ENCODE measurements at regions not wholly inside any gene's neighbourhood (a gene's known extent, or its start where the extent isn't known, plus 50 kb on each side); places are given as distances from the start of the nearest gene placed in this dataset.

DNA sequence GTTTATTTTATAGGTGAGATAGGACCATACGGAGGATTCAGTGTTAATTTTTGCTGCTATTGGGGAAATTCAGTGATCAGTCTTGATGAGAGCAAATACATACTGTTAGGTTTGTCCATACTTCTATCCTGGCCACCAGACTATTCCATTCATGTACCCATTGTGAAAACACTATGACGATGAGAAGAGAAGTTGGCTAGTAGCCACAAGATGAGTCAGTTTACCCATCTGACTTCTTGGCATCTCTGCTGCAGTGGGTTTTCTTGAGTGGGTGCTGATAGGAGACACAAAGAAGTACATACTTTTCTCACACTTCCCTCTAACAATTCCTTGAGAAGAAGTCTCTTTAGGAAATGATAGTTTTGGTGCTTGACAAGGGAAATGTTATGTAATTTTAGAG lies 133.1 kb downstream of the TFPI2 start:
- ChIA-PET CTCF (no interaction called here), POLR2A (ENCODE audit: low non-redundant PET) (no interaction called here)
- TF ChIP-seq, protein P1, sequence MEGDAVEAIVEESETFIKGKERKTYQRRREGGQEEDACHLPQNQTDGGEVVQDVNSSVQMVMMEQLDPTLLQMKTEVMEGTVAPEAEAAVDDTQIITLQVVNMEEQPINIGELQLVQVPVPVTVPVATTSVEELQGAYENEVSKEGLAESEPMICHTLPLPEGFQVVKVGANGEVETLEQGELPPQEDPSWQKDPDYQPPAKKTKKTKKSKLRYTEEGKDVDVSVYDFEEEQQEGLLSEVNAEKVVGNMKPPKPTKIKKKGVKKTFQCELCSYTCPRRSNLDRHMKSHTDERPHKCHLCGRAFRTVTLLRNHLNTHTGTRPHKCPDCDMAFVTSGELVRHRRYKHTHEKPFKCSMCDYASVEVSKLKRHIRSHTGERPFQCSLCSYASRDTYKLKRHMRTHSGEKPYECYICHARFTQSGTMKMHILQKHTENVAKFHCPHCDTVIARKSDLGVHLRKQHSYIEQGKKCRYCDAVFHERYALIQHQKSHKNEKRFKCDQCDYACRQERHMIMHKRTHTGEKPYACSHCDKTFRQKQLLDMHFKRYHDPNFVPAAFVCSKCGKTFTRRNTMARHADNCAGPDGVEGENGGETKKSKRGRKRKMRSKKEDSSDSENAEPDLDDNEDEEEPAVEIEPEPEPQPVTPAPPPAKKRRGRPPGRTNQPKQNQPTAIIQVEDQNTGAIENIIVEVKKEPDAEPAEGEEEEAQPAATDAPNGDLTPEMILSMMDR (conservative IDR thresholded peaks at IDR 0.05; ENCODE audit: low read depth), result no peak
- DNase-seq (ENCODE audit: low spot score), result no peak
- H3K27ac ChIP-seq, result no peak overlapping the region

DNA sequence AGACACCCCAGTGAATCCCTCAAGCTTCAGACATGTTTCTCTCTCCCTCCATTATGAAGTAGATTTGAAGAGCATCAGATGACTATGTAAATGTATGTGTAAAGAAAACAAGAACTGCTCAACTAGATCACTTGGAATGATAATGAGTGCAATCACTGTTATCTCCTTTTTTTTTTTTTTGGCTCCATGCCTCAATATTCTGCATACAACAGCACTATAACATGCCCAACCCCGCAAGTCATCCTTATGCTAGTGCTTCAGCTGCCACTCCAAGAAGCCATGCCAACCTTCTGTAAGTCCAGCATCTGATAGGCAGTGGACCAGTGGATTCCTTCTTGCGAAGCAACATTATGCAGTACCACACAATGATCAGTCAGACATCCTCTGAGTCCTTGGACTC lies 133.7 kb downstream of the TFPI2 start:
- ChIA-PET POLR2A (ENCODE audit: low non-redundant PET) (no interaction called here), CTCF (interaction anchor here (0.6 kb wide), 1 partner anchor 317 kb away, joined by 4 read pairs; no protein-coding TSS in a partner anchor)
- DNase-seq (ENCODE audit: low spot score), result no peak
- TF ChIP-seq, protein P1 (conservative IDR thresholded peaks at IDR 0.05; ENCODE audit: low read depth), result no peak
- no peak overlapping the region for H3K27ac ChIP-seq

DNA sequence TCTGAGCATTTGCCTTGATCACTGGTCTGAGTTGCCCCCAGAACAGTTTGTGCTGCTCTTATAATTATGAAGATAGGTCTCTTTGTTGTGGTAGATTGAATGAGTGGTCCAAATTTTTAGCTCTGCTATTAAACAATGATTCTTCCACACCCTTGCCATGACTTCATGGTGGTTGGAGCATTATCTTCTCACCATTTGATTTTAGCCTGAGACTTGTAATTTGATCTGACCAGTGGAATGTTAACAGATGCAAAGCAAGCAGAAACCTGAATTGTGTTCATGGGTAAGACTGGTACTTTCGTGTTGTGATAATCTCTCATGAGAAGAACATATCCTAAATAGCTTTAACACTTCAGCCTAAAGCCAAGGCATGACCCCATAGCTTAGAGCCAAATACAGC lies 139.1 kb downstream of the TFPI2 start:
- ChIA-PET CTCF (no interaction called here), POLR2A (ENCODE audit: low non-redundant PET) (no interaction called here)
- TF ChIP-seq, protein P1 (conservative IDR thresholded peaks at IDR 0.05; ENCODE audit: low read depth), result no peak
- no peak overlapping the region for H3K27ac ChIP-seq
- no peak for DNase-seq (ENCODE audit: low spot score)

DNA sequence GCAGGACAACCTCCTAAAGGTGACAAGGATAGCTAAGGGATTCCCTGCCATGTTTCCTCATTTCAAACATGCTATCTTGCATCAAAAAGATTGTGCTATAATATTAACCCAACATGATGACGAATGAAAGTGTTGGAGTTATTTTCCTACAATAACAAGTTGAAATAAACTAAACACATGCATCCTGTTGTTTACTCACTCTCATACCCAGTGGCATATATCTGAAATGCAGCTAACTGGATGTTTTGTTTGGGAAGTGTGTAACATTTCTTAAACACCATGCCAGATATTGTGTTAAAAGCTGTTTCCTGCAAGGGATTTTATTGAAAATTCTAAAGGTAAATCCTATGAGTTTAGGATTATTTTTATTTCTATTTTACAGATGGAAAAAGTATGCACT lies 139.6 kb downstream of the TFPI2 start:
- TF ChIP-seq, protein P1 (conservative IDR thresholded peaks at IDR 0.05; ENCODE audit: low read depth), result no peak
- no peak for DNase-seq (ENCODE audit: low spot score)
- CTCF ChIA-PET, result no interaction called here
- no peak overlapping the region for H3K27ac ChIP-seq
- POLR2A ChIA-PET (ENCODE audit: low non-redundant PET), result no interaction called here

DNA sequence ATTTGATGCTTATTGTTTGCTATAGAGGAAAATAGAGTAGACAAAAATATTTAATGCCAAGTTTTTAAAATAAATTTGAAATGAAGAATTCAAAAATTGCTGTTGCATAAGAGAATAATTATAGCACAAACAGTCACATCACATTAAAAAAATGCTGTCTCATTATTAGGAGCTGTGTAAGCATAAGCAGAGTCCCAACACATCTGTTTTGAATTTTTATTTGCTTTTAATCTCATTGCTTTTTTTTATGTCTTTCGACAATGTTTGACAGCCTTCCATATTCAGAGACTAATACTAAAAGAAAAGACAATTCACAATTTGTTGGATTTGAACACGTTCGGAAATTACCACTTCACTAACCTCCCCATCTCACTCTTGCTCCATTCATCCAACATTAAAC lies 143.5 kb downstream of the TFPI2 start:
- POLR2A ChIA-PET (ENCODE audit: low non-redundant PET), result no interaction called here
- no peak for DNase-seq (ENCODE audit: low spot score)
- H3K27ac ChIP-seq, result no peak overlapping the region
- CTCF ChIA-PET, result no interaction called here
- TF ChIP-seq, protein P1 (conservative IDR thresholded peaks at IDR 0.05; ENCODE audit: low read depth), result no peak

DNA sequence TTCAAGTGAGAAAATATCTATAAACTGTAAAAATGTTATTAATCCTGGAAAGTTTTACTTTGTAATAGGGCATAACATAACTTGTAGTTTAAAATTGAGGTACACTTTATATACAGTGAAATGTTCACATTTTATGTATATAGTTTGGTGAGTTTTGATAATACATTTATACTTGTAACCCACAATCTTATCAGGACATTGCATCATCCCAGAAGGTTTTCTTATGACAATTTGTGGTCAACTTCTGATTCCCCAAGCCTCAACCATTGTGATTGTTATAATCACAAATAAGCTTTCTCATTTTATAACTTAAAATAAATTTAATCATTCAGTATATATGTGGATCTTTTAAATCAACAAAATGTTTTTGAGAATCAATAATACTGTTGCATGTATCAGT lies 151.1 kb downstream of the TFPI2 start:
- ChIA-PET CTCF (no interaction called here), POLR2A (ENCODE audit: low non-redundant PET) (no interaction called here)
- DNase-seq (ENCODE audit: low spot score), result no peak
- TF ChIP-seq, protein P1 (conservative IDR thresholded peaks at IDR 0.05; ENCODE audit: low read depth), result no peak
- no peak overlapping the region for H3K27ac ChIP-seq

DNA sequence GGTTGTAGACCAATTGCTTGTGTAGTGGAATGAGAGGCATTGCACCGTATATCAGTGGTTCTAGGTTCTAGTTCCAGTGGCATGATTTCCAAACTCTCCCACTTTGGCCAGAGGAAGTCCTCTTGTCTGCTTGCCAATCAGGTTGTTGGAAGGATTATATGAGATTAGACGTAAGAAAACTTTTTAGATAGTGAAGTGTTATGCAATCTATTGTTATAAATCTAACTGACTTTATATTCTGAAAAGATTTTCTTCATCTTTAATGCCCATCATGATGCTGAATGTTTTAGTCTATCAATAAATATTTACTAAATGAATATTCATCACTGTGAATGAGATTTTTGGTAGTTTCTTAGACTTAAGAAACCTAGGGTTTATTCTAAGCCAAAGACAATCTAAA lies 152.6 kb downstream of the TFPI2 start:
- TF ChIP-seq, protein P1 (conservative IDR thresholded peaks at IDR 0.05; ENCODE audit: low read depth), result no peak
- ChIA-PET POLR2A (ENCODE audit: low non-redundant PET) (no interaction called here), CTCF (interaction anchor here (0.7 kb wide), 1 partner anchor 17 kb away, joined by 4 read pairs; no protein-coding TSS in a partner anchor)
- no peak overlapping the region for H3K27ac ChIP-seq
- no peak for DNase-seq (ENCODE audit: low spot score)
